Effector memory CD8-positive, alpha-beta T cell (primary cell): ENCODE measurements at regions not wholly inside any gene's neighbourhood (a gene's known extent, or its start where the extent isn't known, plus 50 kb on each side); places are given as distances from the start of the nearest gene placed in this dataset.

Experiments used
- ATAC-seq: fragments of 150-1000 bp; cut with Tn5 transposase; replicated peaks from 2 replicates; pipeline ENCODE4 v1.10.0; 2021; ENCODE audit warnings: mild to moderate bottlenecking, moderate library complexity
- DNase-seq, 3 experiments: peaks; one replicate each; pipeline ENCODE4 v3.0.0; 2021
- H3K27ac Mint-ChIP-seq, 2 donors: one replicate each; pipeline ENCODE4 v1.8.0; 2022; ENCODE audit warnings: mild to moderate bottlenecking in 2 of 2, mixed read lengths in 2 of 2, moderate library complexity in 2 of 2
- H3K27me3 Mint-ChIP-seq, 2 donors: one replicate each; pipeline ENCODE4 v1.8.0; 2022; ENCODE audit warnings: mixed read lengths in 2 of 2
- H3K36me3 Mint-ChIP-seq: one replicate; pipeline ENCODE4 v1.8.0; 2022; ENCODE audit warnings: mild to moderate bottlenecking, moderate library complexity, mixed read lengths; ENCODE audit not compliant: insufficient read depth
- H3K4me1 Mint-ChIP-seq, 2 donors: one replicate each; pipeline ENCODE4 v1.8.0; 2022; ENCODE audit warnings: low read depth in 2 of 2, mixed read lengths in 2 of 2
- H3K4me3 Mint-ChIP-seq, 2 donors: one replicate each; pipeline ENCODE4 v1.8.0; 2022; ENCODE audit warnings: mild to moderate bottlenecking in 2 of 2, mixed read lengths in 2 of 2, moderate library complexity in 2 of 2
- H3K9me3 Mint-ChIP-seq, 2 donors: one replicate each; pipeline ENCODE4 v1.8.0; 2022; ENCODE audit warnings: mixed read lengths in 2 of 2

GRCh38 chr6:168198302-168199180 lies 119.5 kb upstream of the FRMD1 start:
- DNase-seq: no peak
- peaks cover 0 to 4% of the 10 kb centered on the region in 2 donors for H3K4me1 Mint-ChIP-seq
- no peak for ATAC-seq
- peaks cover 2% of the 10 kb centered on the region for H3K36me3 Mint-ChIP-seq
- H3K27me3 Mint-ChIP-seq: peaks cover 27 to 40% of the 10 kb centered on the region in 2 donors
- no peak overlapping the region for H3K4me3 Mint-ChIP-seq
- no peak overlapping the region for H3K27ac Mint-ChIP-seq
- H3K9me3 Mint-ChIP-seq: no peaks in the 10 kb centered on the region

- no peak overlapping the region for H3K4me3 Mint-ChIP-seq
- DNase-seq (no peak), ATAC-seq (no peak)
- H3K36me3 Mint-ChIP-seq: peaks cover 2% of the 10 kb centered on the region
- H3K9me3 Mint-ChIP-seq: no peaks in the 10 kb centered on the region
- peaks cover 0 to 4% of the 10 kb centered on the region in 2 donors for H3K4me1 Mint-ChIP-seq
- peaks cover 34 to 48% of the 10 kb centered on the region in 2 donors for H3K27me3 Mint-ChIP-seq
- no peak overlapping the region for H3K27ac Mint-ChIP-seq
Observed at GRCh38 chr6:168197636-168198301, 118.8 kb upstream of the FRMD1 start.

- Mint-ChIP-seq H3K4me1 (peaks cover 0 to 4% of the 10 kb centered on the region in 2 donors), H3K27ac (no peak overlapping the region), H3K27me3 (peaks cover 36 to 52% of the 10 kb centered on the region in 2 donors), H3K4me3 (no peak overlapping the region), H3K36me3 (peaks cover 2% of the 10 kb centered on the region), H3K9me3 (no peaks in the 10 kb centered on the region)
- ATAC-seq (no peak), DNase-seq (no peak)
Observed at GRCh38 chr6:168196881-168197635, 118.0 kb upstream of the FRMD1 start.

- Mint-ChIP-seq H3K4me3 (no peak overlapping the region), H3K9me3 (no peaks in the 10 kb centered on the region)
Observed at GRCh38 chr6:168196385-168196860, 117.4 kb upstream of the FRMD1 start.

GRCh38 chr6:168195712-168196111 lies 116.7 kb upstream of the FRMD1 start:
- Mint-ChIP-seq H3K4me3 (no peak overlapping the region), H3K9me3 (no peaks in the 10 kb centered on the region), H3K27me3 (peaks cover 43 to 55% of the 10 kb centered on the region in 2 donors), H3K36me3 (peaks cover 2% of the 10 kb centered on the region), H3K27ac (no peak overlapping the region), H3K4me1 (peaks cover 0 to 4% of the 10 kb centered on the region in 2 donors)
- no peak for DNase-seq
- ATAC-seq: no peak

More at GRCh38 chr6:168196385-168196860, 117.4 kb upstream of the FRMD1 start:
- DNase-seq: no peak
- H3K27me3 Mint-ChIP-seq: peaks cover 40 to 52% of the 10 kb centered on the region in 2 donors
- H3K4me1 Mint-ChIP-seq: peaks cover 0 to 4% of the 10 kb centered on the region in 2 donors
- no peak for ATAC-seq
- no peak overlapping the region for H3K27ac Mint-ChIP-seq
- H3K36me3 Mint-ChIP-seq: peaks cover 2% of the 10 kb centered on the region

- DNase-seq: no peak
- no peak overlapping the region for H3K27ac Mint-ChIP-seq
- peaks cover 0 to 4% of the 10 kb centered on the region in 2 donors for H3K4me1 Mint-ChIP-seq
- no peaks in the 10 kb centered on the region for H3K36me3 Mint-ChIP-seq
- H3K4me3 Mint-ChIP-seq: no peak overlapping the region
- peaks cover 39 to 58% of the 10 kb centered on the region in 2 donors for H3K27me3 Mint-ChIP-seq
- no peaks in the 10 kb centered on the region for H3K9me3 Mint-ChIP-seq
- ATAC-seq: no peak
Observed at GRCh38 chr6:168194732-168195567, 115.9 kb upstream of the FRMD1 start.

- Mint-ChIP-seq H3K4me1 (peaks cover 0 to 4% of the 10 kb centered on the region in 2 donors), H3K27ac (peak overlapping the region in 1 of 2 donors; percentile 44)
- no peak for DNase-seq
Observed at GRCh38 chr6:168193816-168194721, 115.1 kb upstream of the FRMD1 start.

GRCh38 chr6:168192901-168193815 lies 114.1 kb upstream of the FRMD1 start:
- no peak for ATAC-seq
- peaks cover 39 to 49% of the 10 kb centered on the region in 2 donors for H3K27me3 Mint-ChIP-seq
- peaks cover 0 to 4% of the 10 kb centered on the region in 2 donors for H3K4me1 Mint-ChIP-seq
- H3K4me3 Mint-ChIP-seq: no peak overlapping the region
- H3K36me3 Mint-ChIP-seq: no peaks in the 10 kb centered on the region
- DNase-seq: no peak
- no peaks in the 10 kb centered on the region for H3K9me3 Mint-ChIP-seq
- H3K27ac Mint-ChIP-seq: peak overlapping the region in 1 of 2 donors; percentile 44

More at GRCh38 chr6:168193816-168194721, 115.1 kb upstream of the FRMD1 start:
- Mint-ChIP-seq H3K4me3 (no peak overlapping the region), H3K36me3 (no peaks in the 10 kb centered on the region), H3K9me3 (no peaks in the 10 kb centered on the region), H3K27me3 (peaks cover 39 to 56% of the 10 kb centered on the region in 2 donors)
- ATAC-seq: no peak

- ATAC-seq: no peak
- no peak for DNase-seq
- Mint-ChIP-seq H3K27me3 (peaks cover 39 to 49% of the 10 kb centered on the region in 2 donors), H3K36me3 (no peaks in the 10 kb centered on the region), H3K9me3 (no peaks in the 10 kb centered on the region), H3K27ac (no peak overlapping the region), H3K4me1 (peaks cover 0 to 4% of the 10 kb centered on the region in 2 donors), H3K4me3 (no peak overlapping the region)
Observed at GRCh38 chr6:168192195-168192900, 113.3 kb upstream of the FRMD1 start.

- Mint-ChIP-seq H3K4me3 (no peak overlapping the region), H3K36me3 (no peaks in the 10 kb centered on the region), H3K9me3 (no peaks in the 10 kb centered on the region), H3K27ac (no peak overlapping the region), H3K4me1 (peaks cover 0 to 4% of the 10 kb centered on the region in 2 donors), H3K27me3 (peaks cover 39 to 49% of the 10 kb centered on the region in 2 donors)
- DNase-seq (no peak), ATAC-seq (no peak)
Observed at GRCh38 chr6:168190646-168191443, 111.8 kb upstream of the FRMD1 start.
